Epithelial cell of esophagus (primary cell): ENCODE measurements at regions not wholly inside any gene's neighbourhood (a gene's known extent, or its start where the extent isn't known, plus 50 kb on each side); places are given as distances from the start of the nearest gene placed in this dataset.
A peak's percentile ranks its signal among the peaks of the same experiment; 100 is the strongest.
"Not testable (repeated sequence)": the region's sequence is repeated elsewhere in the genome, so short reads cannot be mapped to it uniquely, and the experiment has no call there.

Source experiments
- DNase-seq: peaks from one replicate; pipeline ENCODE4 v3.0.0; 2010; ENCODE audit warnings: low read depth
- H3K4me3 ChIP-seq: 2 replicates; pipeline ENCODE4 v1.5.1; 2011; ENCODE audit warnings: mild to moderate bottlenecking, low read length, control low read depth
- TF ChIP-seq, protein P1 (sequence below): IDR thresholded peaks from 2 replicates; pipeline ENCODE4 v1.5.1; 2011; ENCODE audit warnings: low read depth, mild to moderate bottlenecking, low read length, control low read depth, inconsistent platforms; ENCODE audit not compliant: insufficient read depth; ENCODE audit errors: missing control alignments

DNA sequence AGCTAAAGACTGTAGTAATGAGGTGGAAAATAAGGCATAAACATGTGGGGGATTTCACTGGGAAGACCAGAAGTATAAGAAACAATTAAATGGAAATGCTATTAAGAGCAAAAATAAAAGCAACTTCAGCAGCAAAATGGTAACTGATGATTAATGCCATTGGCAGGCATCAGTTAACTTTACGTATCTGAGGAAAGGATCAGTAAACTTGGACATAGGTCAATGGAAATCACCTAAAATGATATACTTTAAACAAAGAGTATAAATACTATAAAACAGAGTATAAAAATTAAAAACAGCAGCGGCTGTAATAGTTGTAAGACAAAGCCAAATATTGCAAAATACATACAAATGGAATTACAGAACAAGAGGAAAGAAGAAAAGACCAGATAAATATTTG lies 992.1 kb downstream of the DNAH5 start:
- no peak for DNase-seq
- TF ChIP-seq, protein P1, sequence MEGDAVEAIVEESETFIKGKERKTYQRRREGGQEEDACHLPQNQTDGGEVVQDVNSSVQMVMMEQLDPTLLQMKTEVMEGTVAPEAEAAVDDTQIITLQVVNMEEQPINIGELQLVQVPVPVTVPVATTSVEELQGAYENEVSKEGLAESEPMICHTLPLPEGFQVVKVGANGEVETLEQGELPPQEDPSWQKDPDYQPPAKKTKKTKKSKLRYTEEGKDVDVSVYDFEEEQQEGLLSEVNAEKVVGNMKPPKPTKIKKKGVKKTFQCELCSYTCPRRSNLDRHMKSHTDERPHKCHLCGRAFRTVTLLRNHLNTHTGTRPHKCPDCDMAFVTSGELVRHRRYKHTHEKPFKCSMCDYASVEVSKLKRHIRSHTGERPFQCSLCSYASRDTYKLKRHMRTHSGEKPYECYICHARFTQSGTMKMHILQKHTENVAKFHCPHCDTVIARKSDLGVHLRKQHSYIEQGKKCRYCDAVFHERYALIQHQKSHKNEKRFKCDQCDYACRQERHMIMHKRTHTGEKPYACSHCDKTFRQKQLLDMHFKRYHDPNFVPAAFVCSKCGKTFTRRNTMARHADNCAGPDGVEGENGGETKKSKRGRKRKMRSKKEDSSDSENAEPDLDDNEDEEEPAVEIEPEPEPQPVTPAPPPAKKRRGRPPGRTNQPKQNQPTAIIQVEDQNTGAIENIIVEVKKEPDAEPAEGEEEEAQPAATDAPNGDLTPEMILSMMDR: no peak
- no peak overlapping the region for H3K4me3 ChIP-seq

DNA sequence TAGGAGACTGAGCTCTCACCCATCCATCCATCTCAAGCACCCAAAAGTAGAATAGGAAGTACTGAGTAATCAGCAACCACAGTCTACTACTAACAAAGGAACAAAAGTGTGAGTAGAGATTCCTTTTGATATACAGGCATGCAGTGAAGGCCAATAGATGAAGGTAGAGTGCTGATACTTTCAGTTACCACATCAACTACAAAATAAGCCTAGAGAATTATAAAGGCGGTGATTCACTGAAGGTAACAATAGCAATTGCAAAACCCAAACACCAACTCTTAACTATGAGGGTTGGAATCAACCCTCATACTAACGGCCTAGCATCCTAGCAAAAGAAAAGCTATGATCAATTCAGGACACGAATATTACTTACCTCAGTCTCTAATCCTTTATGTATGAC lies 992.6 kb downstream of the DNAH5 start:
- H3K4me3 ChIP-seq: no peak overlapping the region
- DNase-seq: peak; percentile 9
- TF ChIP-seq, protein P1: no peak

DNA sequence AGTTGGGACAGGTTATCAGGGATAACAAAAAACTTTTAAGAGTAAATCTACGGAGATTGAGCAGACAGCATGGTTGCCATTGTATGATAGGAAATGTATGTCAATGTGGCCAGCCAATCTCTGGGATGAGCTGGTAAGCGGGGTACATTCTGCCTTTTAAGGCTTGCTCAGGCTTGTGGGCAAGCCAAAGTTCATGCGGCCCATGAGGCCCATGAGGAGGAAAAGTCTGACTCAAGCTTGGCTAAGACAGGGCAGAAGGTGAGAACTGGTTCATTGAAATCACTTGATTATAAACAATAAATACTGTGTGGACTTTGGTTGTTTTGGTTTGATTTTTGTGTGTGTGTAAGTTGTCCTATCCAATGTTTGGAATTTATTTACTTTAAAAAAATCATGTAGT lies 997.1 kb downstream of the DNAH5 start:
- TF ChIP-seq, protein P1: no peak
- no peak overlapping the region for H3K4me3 ChIP-seq
- no peak for DNase-seq

DNA sequence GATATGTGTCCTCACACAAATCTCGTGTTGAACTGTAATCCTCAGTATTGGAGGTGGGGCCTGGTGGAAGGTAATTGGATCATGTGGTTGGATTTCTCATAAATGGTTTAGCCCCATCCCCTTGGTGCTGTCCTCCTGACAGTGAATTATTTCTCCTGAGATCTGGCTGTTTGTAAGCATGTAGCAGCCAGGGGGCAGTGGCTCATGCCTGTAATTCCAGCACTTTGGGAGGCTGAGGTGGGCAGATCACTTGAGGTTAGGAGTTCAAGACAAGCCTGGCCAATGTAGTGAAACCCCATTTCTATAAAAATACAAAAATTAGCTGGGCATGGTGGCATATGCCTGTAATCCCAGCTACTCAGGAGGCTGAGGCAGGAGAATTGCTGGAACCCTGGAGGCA lies 999.0 kb downstream of the DNAH5 start:
- not testable (repeated sequence) for H3K4me3 ChIP-seq, DNase-seq

DNA sequence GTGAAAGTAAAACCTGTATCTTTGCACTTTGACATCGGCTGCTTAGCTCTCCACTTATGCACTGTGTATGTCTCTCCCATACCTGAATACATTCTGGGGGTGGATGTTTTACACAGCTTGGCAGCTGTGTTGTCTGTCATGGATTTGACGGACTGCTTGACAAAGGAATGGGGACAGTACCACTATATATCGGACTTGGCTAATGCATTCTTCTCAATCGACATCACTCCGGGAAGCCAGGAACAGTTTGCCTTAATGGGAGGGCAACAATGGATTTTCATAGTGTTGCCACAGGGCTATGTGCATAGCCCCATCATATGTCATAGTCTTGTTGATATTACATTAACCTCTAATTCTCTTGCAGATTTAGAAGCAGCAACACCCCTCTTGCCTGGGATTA lies 1008.3 kb downstream of the DNAH5 start:
- no peak for DNase-seq
- H3K4me3 ChIP-seq: no peak overlapping the region
- TF ChIP-seq, protein P1: no peak

DNA sequence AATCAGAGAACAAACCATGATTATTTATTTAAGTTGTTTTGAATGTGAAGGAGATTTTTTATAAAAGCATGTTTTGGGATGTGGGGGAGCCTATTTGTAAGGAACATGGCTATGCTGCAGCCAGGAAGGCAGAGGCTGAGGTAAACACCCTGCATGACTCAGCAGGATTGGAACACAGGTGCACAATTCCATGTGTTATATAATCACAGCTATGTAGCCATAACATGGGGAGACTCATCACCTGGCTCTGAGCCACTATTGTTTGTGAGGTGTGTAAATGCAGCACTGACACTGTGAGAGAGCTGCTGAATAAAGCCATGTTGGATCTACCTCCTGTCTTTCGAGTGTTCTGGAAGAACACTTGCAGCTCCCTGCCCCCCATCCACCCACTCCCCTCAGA lies 1009.8 kb downstream of the DNAH5 start:
- TF ChIP-seq, protein P1: no peak

DNA sequence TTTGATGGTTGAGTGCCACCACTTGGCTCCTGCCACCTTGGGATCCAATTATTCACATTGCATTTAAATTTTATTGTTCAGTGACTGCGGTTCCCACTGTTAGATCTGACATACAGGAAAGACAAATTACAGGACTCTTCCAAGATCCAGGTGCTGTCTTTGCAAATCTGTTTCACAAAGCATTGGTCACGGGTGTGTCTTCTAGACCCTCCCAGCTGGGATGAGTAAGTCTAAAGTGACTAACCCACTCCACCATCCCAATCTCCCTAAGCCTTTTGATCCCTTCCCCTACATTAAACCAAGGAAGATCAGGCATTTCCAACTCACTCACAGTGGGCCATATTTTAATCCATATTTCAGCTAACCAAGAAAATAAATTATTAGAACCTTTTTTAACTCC lies 1016.3 kb upstream of the CTNND2 start:
- no peak overlapping the region for H3K4me3 ChIP-seq
- peak; percentile 50 for DNase-seq
- TF ChIP-seq, protein P1: no peak

More for the DNA sequence above, 1009.8 kb downstream of the DNAH5 start:
- H3K4me3 ChIP-seq: no peak overlapping the region
- peak; percentile 94 for DNase-seq

DNA sequence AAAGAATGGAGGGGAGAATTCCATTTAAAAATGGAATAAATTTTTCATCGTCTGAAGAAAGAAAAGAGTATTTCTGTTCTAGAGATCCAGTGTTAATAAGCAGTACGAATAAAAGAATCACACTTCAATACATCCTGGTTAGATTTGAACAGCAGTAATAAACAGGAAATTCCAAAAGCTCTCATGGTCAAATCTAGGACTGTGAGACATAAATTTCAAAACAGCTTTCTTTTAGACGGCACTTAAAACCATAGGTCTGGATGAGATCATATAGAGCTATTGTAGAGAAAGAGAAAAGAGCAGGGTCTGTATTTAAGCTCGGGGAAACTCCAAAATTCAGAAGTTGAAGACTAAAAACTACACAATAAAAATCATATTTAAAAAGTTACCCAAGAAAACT lies 1006.9 kb upstream of the CTNND2 start:
- DNase-seq: no peak
- H3K4me3 ChIP-seq: no peak overlapping the region
- TF ChIP-seq, protein P1: no peak
